CD4-positive, alpha-beta T cell treated with Interleukin-1 beta for 1 hour (primary cell): ENCODE measurements at regions not wholly inside any gene's neighbourhood (a gene's known extent, or its start where the extent isn't known, plus 50 kb on each side); places are given as distances from the start of the nearest gene placed in this dataset.

Experiments used
- DNase-seq, 2 donors: peaks; one replicate each; pipeline ENCODE4 v3.0.0-alpha.2; 2020 to 2022

DNA sequence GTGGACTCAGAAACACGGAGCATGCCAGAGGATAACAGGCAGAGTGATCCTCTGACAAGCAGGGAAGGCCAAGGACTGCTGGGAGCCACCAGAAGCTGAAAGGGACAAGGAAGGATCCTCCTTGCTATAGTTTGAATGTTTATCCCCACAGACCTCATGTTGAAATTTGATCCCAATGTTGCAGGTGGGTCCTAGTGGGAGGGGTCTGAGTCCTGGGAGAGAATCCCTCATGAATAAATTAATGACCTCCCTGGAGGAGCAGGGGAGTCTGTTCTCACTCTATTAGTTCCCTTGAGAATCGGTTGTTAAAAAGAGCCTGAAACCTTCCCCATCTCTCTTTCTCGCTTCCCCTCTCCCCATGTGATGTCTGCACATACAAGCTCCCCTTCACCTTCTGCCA, 124.4 kb downstream of the FBXO15 start:
- no peak for DNase-seq

GRCh38 chr18:74019864-74020263, 127.8 kb downstream of the FBXO15 start:
- DNase-seq: no peak

DNA sequence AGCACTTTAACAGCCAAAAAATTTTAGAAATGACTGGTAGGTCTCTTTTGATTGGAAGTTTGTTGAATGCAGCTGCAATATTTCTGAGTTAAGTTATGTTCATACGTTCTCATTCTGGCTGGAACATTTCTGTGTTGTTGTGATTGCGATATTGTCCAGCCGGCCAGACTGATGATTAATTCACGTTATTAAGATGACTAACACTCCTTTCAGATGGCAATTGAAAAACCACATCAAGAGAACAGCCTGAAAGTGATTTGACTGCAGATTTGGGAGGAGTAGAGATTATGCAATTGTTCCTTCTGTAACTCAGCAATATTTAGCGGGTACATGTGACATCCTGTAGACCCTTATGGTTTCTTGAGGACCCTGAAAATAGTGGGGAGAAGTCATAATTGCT, 133.7 kb downstream of the FBXO15 start:
- no peak for DNase-seq

- no peak for DNase-seq
Observed at GRCh38 chr18:74012954-74013630, 134.5 kb downstream of the FBXO15 start.

- no peak for DNase-seq
Observed at GRCh38 chr18:74006143-74006542, 141.5 kb downstream of the FBXO15 start.

DNA sequence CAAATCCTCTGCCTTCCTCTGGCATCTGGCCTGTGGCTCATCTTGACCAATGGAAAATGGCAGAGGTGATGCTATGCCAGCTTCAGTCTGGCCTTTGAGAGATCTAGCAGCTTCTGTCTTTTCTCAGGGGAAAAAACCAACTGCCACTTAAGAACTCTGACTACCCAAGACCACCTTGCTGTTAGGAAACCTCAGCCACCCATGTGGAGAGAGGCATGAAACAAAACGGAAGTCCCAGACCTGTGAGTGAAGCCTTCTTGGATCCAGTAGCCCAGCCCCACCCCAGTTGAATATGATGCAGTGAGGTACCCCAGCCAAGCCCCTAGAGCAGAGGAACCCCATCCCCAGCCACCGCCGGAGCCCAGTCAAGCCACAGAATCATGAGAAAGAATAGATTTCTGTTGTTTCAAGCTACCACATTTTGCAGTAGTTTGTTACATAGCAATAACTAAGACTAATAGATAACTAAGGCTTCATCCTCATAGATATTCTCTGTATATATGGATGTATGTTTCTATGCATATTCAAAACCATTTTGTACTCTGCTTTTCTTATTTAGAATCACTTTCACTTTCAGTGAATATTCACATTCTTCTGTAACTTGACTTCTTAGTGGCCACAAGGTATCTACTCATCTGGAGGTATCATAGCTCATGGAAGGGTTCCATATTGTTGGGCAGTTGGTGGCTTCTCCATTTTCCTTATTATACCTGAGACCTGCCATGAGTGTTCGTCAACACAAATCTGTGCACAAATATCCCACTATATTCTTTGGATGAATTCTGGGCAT, 142.1 kb downstream of the FBXO15 start:
- DNase-seq: no peak

DNA sequence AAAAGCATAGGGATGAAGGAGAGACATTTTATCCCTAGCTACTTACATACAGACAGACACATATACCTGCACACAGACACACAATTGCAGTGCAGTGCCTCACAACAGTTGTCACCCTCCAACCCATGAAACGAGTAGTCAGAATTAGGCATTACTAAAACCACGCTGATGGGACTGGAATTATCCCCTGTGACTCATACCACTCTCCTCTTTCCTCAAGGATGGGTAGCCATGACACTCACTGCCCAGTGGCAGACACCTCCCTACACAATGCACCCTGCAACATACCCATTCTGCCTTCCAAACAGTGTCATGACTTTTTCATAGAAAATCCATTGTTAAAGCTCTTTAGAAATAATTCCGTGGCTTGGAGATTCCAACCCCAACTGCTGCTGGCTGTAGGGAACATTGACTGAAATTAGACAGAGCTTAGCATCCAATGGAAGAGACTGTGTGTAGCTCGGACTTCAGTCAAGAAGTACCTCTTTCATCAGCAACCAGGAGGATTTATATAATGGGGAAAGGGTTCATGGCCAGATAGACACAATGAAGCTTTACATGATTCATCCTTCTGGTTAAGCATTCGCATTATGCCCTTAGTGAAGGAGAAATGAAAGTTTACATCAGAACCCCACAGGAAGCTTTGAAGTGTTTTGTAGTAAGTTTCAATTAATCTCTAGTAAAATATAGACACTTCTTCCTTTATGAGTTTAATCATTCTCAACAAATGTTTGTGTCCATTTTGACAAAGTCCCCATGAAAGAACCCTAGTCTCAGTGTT, 155.2 kb downstream of the FBXO15 start:
- DNase-seq: no peak

DNA sequence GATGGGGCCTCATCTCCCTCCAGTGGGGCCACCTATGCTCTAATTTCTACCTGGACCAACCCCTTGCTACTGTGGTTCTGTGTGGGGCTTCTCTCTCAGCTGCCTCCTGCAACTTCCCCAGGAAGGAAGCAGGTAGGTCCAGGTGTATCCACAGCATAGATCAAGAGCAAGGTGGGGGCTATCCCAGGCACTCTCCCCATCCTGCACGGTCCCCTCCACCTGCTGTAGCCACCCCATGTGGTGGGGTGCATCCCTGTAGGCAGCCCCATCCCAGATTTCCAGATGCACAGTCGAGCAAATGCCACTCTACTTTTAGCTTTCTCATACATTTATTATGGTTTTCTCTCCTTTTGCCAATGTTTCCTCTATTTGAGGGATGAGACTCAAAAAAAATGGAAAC, 156.1 kb downstream of the FBXO15 start:
- no peak for DNase-seq

DNA sequence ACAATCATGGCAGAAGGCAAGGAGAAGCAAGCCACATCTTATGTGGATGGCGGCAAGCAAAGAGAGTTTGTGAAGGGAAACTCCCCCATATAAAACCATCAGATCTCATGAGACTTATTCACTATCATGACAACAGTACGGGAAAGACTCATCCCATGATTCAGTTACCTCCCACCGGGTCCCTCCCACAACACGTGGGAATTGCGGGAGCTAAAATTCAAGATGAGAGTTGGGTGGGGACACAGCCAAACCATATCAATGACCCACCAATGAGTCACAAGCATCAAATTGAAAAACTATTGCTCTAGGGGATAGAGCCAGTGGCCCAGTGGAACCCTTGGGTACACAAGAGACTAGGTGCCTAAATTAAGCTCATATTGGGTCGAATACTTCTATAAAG, 157.4 kb downstream of the FBXO15 start:
- DNase-seq: no peak

DNA sequence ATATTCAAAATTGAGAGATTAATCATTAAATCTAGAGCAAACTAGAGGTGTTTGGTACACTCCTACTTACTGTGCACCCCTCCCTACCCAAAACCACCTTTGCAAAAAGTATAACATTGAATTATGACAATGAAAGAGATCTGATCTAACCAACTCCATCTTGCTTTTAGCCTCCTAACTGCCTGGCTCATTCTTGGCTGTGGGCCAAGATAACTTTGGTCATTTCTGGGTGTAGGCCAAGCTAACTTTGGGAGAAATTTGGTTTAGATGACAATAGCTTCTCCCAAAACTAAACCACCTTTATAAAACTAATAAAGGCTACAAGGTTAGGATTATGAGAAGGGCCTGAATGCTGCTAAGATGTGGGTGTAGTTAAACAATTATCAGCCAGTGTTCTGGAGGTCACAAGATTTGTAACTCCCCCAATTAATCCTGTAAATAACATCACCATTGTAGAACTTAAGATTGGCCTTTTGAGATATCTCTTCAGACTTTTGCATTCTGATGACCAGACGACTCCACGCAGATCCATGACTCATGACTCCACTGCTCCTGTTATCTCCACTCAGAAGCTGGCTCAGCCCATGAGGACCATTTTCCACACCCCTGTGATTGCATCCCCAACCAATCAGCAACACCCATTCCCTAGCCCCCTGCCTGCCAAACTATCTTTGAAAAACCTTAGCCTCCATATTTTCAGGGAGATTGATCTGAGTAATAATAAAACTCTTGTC, 160.2 kb downstream of the FBXO15 start:
- DNase-seq: no peak

DNA sequence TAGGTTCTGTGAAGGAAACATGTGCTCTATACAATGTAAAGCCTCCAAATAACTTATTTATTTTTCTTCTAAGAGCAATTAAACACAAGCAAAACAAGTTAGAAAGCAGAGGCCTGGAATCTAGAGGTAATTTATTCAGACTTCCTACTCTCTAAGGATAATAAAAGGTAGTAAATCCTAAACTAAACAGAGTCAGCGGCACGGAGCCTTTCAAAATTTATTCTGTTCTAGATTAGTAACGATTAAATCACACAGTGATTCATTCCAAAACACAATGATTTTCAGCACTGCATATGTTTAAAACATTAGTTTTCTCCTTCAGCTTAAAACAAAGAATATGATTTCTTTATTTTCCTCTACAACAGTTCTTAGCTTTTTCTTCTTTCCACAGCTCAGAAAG, 160.9 kb downstream of the FBXO15 start:
- DNase-seq: no peak

GRCh38 chr18:73985855-73986625, 161.6 kb downstream of the FBXO15 start:
- no peak for DNase-seq

GRCh38 chr18:73983970-73984369, 163.7 kb downstream of the FBXO15 start:
- no peak for DNase-seq

DNA sequence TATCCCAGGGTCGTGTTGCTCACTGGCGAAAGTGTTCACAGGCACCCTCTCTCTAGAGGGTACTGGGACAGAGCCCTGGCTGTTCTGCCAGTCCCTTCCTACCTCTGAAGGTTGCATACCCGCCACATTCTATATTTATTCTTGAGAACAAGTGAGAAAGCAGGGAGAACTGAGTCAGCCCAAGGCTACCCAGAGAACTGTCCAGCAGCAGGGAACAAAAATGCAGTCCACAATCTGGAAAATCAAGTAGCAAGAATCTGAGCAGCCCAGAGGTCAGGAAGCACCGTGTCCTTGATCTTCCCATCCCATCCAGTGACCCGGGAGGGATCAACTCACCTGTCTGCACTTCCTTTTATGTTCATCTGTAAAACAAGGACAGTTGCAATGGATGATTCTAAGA, 164.1 kb downstream of the FBXO15 start:
- DNase-seq: no peak

DNA sequence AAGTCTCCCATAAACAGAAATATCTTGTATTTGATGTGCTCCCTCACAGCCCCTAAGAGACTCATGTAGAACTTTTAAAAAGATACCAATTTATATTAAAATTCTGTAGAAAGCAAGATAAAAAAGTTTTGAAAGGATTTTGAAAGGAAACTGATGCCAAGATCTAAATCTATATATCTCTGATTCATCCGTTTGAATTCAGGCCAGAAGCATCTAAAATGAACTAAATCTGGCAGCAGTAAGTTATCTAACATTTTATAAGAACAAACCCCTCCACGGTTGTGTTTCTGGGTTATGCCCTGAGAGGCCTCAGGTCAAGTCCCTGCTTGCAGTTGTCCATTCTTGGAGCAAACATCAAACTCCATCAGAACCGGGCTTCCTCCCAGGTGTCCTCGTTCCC, 165.8 kb downstream of the FBXO15 start:
- DNase-seq: no peak

GRCh38 chr18:73980289-73980979, 167.2 kb downstream of the FBXO15 start:
- no peak for DNase-seq

DNA sequence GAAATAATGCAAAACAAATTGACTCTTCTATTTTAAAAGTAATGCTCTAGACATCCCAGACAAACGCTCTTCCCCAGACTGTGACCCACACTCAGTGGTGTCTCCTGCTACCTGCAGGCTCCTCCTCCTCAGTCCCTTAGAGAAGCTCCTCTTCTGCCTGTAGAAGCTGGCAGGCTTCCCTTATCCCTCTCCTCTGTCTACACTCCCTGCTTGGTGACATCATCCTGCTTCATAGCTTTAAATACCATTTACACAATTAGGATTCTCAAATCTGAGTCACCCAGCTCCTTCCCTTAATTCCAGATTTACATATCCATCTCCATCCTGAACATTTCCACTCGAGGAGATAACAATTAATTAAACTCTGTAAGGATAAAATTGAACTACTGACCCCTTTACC, 167.9 kb downstream of the FBXO15 start:
- DNase-seq: no peak

DNA sequence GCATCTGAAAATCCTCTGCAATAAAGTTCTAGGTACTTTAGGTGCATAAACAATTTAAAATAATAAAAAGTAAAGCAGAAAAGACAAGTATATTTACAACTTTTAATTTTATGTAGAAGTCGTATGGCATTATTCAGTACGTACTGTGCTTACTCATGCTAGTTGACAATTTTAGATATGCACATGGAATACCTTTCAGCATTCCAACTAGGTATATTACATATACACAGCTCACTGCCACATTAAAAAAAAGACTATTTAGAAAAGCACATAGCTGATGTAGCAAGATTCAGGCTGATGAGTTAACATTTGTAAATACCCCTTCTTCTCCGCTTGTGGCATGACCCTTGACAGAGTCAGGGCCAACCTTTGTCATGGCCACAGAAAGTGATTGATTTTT, 171.2 kb downstream of the FBXO15 start:
- no peak for DNase-seq

DNA sequence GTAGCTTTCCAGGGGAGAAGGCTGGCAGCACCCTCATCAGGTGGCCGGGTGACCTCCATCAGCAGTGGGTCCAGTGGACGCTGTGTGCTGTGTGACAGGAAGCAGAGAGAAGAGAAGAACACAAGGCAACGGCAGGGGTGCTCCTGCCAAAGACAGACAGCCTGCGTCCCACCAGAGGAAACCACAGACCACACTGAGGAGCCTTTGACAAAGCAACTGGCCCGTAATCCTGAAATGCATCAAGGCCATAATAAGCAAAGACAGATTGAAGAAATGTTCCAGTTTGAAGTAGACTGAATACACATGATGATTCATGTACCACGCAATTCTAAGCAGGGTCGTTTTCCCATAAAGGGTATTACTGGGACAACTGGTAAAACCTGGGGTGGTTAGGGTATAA, 172.4 kb downstream of the FBXO15 start:
- no peak for DNase-seq

DNA sequence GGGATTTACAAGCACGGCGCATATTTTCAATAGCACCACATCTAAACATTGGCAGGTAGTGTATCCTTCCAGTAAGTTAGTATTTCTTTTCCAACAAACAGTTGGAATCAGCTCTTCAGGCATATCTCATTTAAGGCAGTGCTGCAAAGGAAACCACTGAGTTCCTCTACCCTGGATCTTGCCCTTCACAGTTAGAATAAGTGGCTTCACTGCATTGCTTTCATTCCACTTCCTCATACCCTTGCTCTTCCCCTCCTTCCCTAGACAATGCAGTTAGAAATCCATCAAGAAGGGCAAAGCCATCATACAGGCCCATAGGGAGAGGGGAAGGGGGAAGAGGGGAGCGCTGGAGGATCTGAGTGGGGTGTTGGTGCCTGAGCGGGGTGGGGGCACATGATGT, 173.7 kb downstream of the FBXO15 start:
- no peak for DNase-seq

DNA sequence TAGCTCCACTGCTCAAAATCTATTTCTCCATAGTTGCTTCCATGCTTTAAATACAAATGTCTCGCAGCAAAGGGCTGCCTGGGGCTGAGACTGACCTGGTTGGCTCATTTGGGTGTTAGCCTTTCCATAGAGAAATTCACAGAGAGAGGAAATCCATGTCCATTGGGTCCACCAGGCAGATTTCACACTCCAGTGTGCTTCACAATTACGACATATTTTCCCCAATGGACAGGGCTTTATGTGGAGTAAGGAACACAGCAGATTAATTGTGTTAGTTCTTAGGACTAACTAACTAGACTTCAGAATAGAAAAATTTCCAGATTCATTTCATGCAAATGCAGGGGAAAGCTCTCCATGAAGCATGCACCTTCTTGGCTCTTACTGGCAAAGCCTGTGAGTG, 180.7 kb downstream of the FBXO15 start:
- no peak for DNase-seq

GRCh38 chr18:73962256-73962655, 185.4 kb downstream of the FBXO15 start:
- DNase-seq: no peak
